ENCODE measurements at regions not wholly inside any gene's neighbourhood (a gene's known extent, or its start where the extent isn't known, plus 50 kb on each side); places are given as distances from the start of the nearest gene placed in this dataset.
"Not testable (repeated sequence)": the region's sequence is repeated elsewhere in the genome, so short reads cannot be mapped to it uniquely, and the experiment has no call there.

DNA sequence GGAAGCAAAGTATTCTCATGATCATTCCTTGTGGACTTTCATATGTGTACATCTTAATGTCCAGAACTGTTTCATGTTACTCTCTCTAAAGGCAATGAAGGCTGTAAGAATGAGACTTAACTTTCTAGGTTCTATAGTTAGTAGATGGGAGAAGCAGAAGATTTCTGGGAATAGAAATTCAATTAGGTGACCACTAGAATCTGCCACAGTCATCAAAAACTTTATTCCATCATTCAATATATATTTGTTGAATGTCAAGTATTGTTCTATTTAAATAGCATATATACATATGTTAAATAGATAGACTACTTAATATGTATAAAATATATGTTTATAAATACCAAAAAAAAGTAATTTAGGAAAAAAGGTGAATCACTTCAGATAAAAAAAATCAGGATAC, 972.9 kb downstream of the SLC6A15 start:
- Histone ChIP-seq H3K4me3 (ENCODE audit: low read length) (no peak overlapping the region), H2AFZ (ENCODE audit: low read depth, low read length) (no peak overlapping the region), H3K27ac (ENCODE audit: low read length) (no peak overlapping the region), H3K9me3 (ENCODE audit: insufficient read depth, low read length) (no peaks in the 10 kb centered on the region), H3K4me2 (ENCODE audit: low read length) (no peak overlapping the region), H4K20me1 (ENCODE audit: insufficient read depth, low read length) (no peaks in the 10 kb centered on the region), H3K79me2 (ENCODE audit: low read length) (no peaks in the 10 kb centered on the region), H3K27me3 (ENCODE audit: low read depth, low read length) (no peaks in the 10 kb centered on the region), H3K36me3 (replicated peaks; ENCODE audit: low read depth, low read length) (no peaks in the 10 kb centered on the region), H3K4me1 (ENCODE audit: low read length) (no peaks in the 10 kb centered on the region), H3K9ac (ENCODE audit: low read length) (no peak overlapping the region)
- TF ChIP-seq, protein P1, sequence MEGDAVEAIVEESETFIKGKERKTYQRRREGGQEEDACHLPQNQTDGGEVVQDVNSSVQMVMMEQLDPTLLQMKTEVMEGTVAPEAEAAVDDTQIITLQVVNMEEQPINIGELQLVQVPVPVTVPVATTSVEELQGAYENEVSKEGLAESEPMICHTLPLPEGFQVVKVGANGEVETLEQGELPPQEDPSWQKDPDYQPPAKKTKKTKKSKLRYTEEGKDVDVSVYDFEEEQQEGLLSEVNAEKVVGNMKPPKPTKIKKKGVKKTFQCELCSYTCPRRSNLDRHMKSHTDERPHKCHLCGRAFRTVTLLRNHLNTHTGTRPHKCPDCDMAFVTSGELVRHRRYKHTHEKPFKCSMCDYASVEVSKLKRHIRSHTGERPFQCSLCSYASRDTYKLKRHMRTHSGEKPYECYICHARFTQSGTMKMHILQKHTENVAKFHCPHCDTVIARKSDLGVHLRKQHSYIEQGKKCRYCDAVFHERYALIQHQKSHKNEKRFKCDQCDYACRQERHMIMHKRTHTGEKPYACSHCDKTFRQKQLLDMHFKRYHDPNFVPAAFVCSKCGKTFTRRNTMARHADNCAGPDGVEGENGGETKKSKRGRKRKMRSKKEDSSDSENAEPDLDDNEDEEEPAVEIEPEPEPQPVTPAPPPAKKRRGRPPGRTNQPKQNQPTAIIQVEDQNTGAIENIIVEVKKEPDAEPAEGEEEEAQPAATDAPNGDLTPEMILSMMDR (IDR thresholded peaks at IDR 0.05; ENCODE audit: low read depth, low read length) = no peak
- no peak for TF ChIP-seq EZH2phosphoT487 (IDR thresholded peaks at IDR 0.05; ENCODE audit: low read depth)

DNA sequence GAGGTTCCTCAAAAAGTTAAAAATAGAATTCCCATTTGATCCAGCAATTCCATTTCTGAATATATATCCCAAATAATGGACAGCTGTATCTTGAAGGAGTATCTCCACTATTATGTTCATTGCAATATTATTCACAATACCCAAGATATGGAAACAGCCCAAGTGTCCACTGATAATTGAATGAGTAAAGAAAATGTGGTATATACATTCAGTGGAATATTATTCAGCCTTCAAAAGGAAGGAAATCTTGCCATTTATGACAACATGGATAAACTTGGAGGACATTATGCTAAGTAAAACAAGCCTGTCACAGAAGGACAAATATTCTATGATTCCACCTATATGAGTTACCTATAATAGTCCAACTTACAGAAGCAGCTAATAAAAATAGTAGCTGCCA, 979.0 kb downstream of the SLC6A15 start:
- TF ChIP-seq, protein P1 (IDR thresholded peaks at IDR 0.05; ENCODE audit: low read depth, low read length) = no peak
- TF ChIP-seq EZH2phosphoT487 (IDR thresholded peaks at IDR 0.05; ENCODE audit: low read depth) = no peak
- Histone ChIP-seq H3K27ac (ENCODE audit: low read length) (no peak overlapping the region), H2AFZ (ENCODE audit: low read depth, low read length) (no peak overlapping the region), H3K79me2 (ENCODE audit: low read length) (no peaks in the 10 kb centered on the region), H3K9me3 (ENCODE audit: insufficient read depth, low read length) (peaks cover 4% of the 10 kb centered on the region; the same call in 1 of the 2 replicates), H3K4me2 (ENCODE audit: low read length) (no peak overlapping the region), H3K36me3 (replicated peaks; ENCODE audit: low read depth, low read length) (no peaks in the 10 kb centered on the region), H3K4me3 (ENCODE audit: low read length) (no peak overlapping the region), H4K20me1 (ENCODE audit: insufficient read depth, low read length) (no peaks in the 10 kb centered on the region), H3K9ac (ENCODE audit: low read length) (no peak overlapping the region), H3K27me3 (ENCODE audit: low read depth, low read length) (no peaks in the 10 kb centered on the region), H3K4me1 (ENCODE audit: low read length) (no peaks in the 10 kb centered on the region)

DNA sequence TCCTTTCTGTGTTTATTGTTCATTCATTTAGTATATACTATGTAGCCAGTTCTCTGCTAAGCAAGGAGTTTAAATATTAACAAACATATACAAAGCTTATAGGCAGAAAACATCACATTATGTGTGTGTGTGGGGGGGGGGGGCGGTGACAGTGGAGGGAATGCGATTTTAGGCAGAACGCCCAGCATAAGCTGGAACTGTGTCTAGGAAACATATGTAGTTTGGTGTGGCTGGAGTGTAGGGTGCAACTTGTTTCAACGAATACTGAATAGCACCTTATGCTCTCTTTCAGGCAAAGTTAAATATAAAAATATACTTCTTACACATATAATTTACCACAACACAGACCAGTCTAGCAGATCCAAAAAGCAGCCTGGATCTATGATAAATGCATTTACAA, 980.6 kb downstream of the SLC6A15 start:
- H4K20me1 ChIP-seq (ENCODE audit: insufficient read depth, low read length) = no peaks in the 10 kb centered on the region
- no peak for TF ChIP-seq EZH2phosphoT487 (IDR thresholded peaks at IDR 0.05; ENCODE audit: low read depth)
- no peaks in the 10 kb centered on the region for H3K4me1 ChIP-seq (ENCODE audit: low read length)
- H3K9ac ChIP-seq (ENCODE audit: low read length) = no peak overlapping the region
- H3K4me2 ChIP-seq (ENCODE audit: low read length) = no peak overlapping the region
- H3K4me3 ChIP-seq (ENCODE audit: low read length) = no peak overlapping the region
- no peak overlapping the region for H3K27ac ChIP-seq (ENCODE audit: low read length)
- H3K79me2 ChIP-seq (ENCODE audit: low read length) = no peaks in the 10 kb centered on the region
- no peaks in the 10 kb centered on the region for H3K27me3 ChIP-seq (ENCODE audit: low read depth, low read length)
- peaks cover 4% of the 10 kb centered on the region; the same call in 1 of the 2 replicates for H3K9me3 ChIP-seq (ENCODE audit: insufficient read depth, low read length)
- H2AFZ ChIP-seq (ENCODE audit: low read depth, low read length) = no peak overlapping the region
- H3K36me3 ChIP-seq (replicated peaks; ENCODE audit: low read depth, low read length) = no peaks in the 10 kb centered on the region

DNA sequence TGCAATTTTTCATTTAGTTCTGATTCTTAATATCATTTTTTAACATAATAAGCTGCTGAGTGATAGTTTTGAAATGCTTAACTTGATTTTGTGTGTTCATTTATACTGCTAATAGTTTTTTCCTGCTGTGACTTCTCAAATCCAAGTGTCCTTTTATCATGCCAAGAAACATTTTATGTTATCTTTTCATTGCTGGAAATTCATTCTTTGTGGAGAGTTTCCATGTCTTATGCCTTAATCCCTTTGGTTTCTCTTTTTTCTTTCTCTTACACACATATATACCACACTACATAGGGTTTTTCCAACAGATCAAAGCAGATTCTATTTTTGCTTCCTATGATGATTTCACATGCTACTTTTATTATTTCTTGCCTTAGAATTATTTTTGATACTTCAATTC, 981.1 kb downstream of the SLC6A15 start:
- Histone ChIP-seq H3K27me3 (ENCODE audit: low read depth, low read length) (no peaks in the 10 kb centered on the region), H3K4me3 (ENCODE audit: low read length) (no peak overlapping the region), H3K4me1 (ENCODE audit: low read length) (no peaks in the 10 kb centered on the region), H3K9ac (ENCODE audit: low read length) (no peak overlapping the region), H2AFZ (ENCODE audit: low read depth, low read length) (no peak overlapping the region), H3K79me2 (ENCODE audit: low read length) (no peaks in the 10 kb centered on the region), H4K20me1 (ENCODE audit: insufficient read depth, low read length) (no peaks in the 10 kb centered on the region), H3K9me3 (ENCODE audit: insufficient read depth, low read length) (peaks cover 4% of the 10 kb centered on the region; the same call in 1 of the 2 replicates), H3K36me3 (replicated peaks; ENCODE audit: low read depth, low read length) (no peaks in the 10 kb centered on the region), H3K4me2 (ENCODE audit: low read length) (no peak overlapping the region), H3K27ac (ENCODE audit: low read length) (no peak overlapping the region)
- TF ChIP-seq EZH2phosphoT487 (IDR thresholded peaks at IDR 0.05; ENCODE audit: low read depth) = no peak
- TF ChIP-seq, protein P1 (IDR thresholded peaks at IDR 0.05; ENCODE audit: low read depth, low read length) = no peak

DNA sequence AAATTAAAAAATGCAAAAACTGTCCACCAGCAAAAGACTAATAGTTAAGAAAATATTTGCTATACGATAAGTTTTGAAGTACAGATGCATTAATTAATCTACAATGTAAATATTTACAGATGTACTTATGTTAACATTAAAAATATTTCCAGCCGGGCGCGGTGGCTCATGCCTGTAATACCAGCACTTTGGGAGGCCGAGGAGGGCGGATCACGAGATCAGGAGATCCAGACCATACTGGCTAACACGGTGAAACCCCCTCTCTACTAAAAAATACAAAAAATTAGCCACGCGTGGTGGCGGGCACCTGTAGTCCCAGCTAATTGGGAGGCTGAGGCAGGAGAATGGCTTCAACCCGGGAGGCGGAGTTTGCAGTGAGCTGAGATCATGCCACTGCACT, 982.8 kb downstream of the SLC6A15 start:
- not testable (repeated sequence) for H3K4me1 ChIP-seq (ENCODE audit: low read length)

More for the DNA sequence above, 982.8 kb downstream of the SLC6A15 start:
- not testable (repeated sequence) for H3K27ac ChIP-seq (ENCODE audit: low read length); H4K20me1 ChIP-seq (ENCODE audit: insufficient read depth, low read length); H3K36me3 ChIP-seq (replicated peaks; ENCODE audit: low read depth, low read length); H3K4me3 ChIP-seq (ENCODE audit: low read length); H3K27me3 ChIP-seq (ENCODE audit: low read depth, low read length); H3K9me3 ChIP-seq (ENCODE audit: insufficient read depth, low read length); H3K9ac ChIP-seq (ENCODE audit: low read length); H2AFZ ChIP-seq (ENCODE audit: low read depth, low read length); H3K79me2 ChIP-seq (ENCODE audit: low read length); H3K4me2 ChIP-seq (ENCODE audit: low read length)
